ENCODE measurements at regions not wholly inside any gene's neighbourhood (a gene's known extent, or its start where the extent isn't known, plus 50 kb on each side); places are given as distances from the start of the nearest gene placed in this dataset.

DNA sequence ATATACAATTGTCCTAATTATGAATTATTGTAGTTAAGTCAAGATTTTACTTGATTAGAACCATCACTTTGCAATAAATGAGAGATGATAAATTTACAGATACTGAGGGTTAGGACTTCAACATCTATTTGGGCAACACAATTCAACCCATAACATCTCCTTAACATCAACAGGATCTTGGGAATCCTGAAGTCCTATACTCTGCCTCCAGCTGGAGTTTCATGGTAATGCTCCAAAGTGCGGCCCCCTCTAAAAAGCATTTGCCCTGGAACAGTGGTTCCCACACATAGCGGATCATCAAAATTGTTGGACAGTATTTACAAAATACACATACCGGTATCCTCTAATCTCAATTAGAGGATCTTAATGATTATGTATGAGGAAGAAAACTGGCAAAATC is 618.6 kb downstream of the CENPC start:
- DNase-seq: no peak

DNA sequence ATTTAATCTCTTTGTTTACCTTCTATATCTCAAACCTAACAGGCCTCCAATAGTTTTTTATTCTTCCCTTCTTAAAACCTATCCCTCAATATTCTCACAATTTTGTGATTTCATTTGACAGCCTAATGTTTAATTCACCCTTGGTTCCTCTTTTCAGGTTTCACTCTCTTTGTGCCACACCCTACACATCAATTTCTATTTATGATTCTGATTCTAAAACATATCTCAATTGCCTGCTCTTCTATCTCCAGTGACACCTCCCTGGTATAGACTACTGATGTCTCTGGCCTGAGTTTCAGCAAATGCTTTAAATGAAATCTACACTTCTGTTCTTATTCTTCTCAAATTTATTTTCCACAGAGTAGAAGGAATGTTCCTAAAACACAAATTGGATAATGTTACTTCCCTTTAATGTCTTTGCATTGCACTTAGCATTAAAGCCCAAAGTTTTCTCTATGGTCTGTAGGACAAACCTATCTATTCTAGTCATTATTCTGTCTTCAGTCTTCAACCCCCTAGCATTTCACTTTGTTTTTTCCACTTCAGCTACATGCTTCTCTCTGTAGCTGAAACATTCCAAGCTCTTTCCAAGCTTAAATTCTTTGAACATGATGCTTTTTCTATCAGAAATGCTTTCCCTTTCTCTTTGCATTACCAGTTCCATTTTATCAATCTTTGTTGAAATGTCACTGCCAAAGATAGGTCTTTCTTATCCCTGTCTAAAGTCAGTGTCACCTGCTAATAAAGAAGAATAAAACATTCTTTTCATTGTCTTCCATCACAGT is 622.0 kb downstream of the CENPC start:
- DNase-seq: no peak

DNA sequence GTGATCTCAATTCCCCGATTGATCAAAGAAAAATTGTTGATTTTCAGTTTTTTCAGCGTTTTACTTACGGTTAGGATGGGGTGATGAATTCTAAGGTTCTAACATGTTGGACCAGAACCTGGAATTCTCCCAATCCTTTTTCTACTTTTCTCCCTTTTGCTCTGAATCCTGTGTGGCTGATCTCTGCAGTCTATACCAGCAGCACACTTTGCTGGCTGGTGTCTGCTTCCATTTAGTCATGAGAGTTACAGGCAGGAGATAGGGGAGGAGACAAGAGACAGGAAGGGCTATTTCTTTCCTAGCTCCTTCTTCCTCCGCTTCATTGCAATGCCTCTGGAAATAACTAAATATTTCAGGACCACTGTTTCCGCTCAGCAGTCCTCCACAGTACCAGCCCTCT is 623.9 kb downstream of the CENPC start:
- no peak for DNase-seq

DNA sequence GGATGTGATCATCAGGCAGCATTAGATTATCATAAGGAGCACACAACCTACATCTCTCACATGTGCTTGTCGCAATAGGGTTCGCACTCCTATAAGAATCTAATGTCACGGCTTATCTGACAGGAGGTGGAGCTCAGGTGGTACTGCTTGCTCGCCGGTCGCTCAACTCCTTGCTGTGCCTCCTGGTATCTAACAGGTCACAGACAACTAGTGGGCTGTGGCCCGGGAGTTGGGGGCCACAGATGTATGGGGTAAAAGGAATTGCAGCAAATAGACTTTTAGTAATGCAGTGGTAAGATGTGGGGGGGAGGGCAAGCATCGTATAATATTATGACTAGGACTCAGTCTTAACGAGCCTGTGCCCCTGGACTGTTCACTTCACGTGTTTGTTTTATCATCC is 624.8 kb downstream of the CENPC start:
- DNase-seq: no peak

DNA sequence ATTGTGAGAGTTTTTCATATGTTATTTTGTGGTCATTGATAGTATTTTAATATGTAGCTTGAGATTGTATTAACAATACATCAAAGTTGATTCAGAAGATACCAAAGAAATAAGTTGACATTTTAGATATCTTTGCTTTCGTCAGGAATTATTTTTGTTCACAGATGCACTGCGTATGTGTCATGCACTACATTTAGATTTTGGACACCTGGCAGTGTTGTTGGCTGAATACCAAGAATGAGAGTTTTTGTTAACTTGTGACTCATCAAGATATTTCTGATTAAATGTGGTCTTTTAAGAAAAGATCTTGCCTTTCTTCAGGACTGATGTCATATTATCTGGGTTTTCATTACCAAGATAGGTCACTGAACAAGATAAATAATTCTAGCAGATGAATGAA is 633.4 kb downstream of the CENPC start:
- no peak for DNase-seq

DNA sequence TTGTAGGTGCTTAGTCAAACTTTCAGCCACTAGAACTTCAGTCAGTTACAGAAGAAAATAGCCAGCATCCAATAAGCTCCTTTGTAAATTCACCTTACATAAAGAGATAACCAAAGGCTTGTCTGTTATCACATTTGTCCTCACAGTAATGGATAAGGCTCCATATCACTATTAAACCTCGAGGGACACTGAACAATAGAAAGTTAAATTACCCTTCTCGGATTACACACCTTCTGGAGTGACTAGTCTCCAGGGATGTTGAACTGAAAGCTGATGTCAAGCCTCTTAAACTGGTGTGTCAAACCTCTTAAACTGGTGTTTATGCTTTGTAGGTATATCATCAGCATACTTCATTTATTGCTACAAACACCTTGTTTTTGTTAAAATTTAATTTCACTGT is 639.0 kb downstream of the CENPC start:
- no peak for DNase-seq

DNA sequence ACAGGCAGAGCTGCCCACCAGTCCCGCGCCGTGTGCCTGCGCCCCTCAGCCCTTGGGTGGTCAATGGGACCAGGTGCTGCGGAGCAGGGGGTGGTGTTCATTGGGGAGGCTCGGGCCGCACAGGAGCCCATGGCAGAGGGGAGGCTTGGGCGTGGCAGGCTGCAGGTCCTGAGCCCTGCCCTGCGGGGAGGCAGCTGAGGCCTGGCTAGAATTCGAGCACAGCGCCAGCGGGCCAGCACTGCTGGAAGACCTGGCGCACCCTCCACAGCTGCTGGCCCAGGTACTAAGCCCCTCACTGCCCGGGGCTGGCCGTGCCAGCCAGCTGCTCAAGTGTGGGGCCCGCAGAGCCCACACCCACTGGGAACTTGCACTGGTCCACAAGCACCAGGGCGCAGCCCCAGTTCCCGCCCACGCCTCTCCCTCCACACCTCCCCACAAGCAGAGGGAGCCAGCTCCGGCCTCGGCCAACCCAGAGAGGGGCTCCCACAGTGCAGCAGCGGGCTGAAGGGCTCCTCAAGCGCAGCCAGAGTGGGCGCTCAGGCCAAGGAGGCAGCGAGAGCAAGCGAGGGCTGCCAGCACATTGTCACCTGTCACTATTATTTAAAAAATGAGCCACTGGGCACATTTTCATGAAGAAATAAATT is 645.8 kb downstream of the CENPC start:
- DNase-seq: no peak

DNA sequence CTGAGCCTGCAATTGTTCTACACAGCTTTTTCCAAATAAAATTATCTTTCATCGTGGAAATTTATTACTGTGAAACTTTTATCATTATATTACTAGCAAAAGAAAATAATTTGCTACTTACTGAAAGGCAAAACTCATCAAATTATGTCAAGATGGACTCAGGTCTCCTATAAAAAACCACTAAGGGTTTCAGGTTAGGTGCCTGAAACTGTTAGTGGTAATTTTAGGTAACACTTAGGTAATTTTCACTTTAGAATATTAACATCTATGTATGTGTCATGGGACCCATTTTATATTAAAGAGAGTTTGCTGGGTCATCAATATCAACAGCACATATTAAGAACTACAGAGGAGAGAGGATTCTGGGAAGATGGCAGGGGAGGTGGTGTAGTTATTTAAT is 651.5 kb downstream of the CENPC start:
- DNase-seq: no peak

DNA sequence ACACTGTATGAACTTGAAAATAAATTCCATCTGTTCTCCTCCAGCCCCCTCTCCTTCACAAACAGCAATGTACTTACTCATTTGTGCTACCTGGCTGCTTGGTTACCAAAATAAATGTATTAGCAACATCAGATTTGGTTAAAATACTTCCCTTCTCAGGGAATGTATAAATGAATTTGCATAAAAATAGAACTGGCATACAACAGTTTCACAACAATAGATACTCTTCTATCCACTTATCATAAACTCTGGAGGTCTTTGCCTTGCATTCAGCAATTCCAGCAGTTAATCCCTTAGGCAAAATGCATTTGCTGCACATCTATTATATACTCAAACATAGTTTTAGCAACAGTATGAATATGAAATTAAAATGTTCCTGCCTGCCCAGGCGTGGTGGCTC is 658.2 kb downstream of the CENPC start:
- no peak for DNase-seq

DNA sequence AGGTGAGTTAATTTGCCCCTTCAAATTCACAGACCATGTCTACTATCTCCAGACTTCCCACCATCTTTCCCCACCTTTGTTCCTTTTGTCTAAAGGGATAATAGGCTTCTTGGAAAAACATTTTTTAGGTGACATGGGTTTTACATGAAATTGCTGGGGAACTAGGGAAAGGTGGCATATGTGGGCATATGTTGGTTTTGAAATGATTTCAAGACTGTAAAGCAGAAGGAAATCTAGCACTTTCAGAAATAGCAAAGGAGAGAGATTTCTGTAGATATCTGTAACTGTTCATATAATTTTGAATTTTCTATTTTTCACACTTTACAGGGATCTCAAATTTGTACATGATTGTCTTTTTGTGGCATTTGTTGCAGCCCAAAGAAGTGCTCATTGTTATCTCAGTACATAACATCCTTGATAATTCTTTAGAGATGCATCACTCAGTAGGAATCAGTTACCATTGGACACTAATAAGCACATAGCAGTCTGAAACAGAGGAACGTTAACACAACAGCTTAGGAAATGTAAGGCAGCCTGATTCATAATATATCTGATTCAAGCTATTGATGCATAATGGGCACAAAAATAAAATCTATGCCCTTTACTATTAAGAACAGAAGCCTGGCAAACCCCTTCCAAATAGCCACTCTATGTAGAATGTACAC is 659.7 kb downstream of the CENPC start:
- no peak for DNase-seq

DNA sequence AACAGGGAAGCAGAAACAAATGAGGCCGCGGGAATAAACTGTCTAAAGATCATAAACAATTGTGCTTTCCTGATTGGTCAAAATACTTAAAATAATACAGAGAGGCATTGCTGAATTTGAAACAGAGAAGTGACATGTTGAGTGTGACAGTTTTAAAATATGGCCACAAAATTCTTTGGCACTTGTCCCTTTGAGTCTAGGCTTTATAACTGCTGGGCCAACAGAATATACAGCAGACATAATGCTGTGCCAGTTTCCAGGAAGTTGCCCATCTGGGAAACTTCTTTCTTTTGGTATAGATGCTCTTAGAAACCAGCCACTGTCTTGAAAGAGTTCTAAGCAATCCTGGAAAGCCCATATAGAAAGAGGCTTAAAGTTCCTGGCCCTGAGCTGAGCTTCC is 668.4 kb downstream of the CENPC start:
- DNase-seq: no peak

DNA sequence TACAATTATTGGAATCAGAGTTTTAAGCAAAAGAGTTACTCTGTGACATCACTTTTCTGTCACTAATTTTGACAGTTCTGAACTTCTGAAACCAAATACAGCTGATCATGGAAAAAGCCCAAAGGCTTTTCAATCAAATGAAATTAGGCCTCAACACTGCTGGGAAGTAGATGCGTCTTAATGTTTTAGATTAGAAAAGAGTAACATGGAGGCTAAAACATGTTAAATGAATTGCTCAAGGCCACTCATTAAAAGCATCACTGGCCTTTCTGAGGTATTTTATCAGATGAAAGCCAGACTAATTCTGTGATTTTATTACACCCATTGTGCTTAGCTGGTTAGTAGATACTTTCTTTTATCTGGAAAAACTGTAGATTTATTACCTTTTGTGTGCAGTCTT is 672.6 kb downstream of the CENPC start:
- DNase-seq: no peak

DNA sequence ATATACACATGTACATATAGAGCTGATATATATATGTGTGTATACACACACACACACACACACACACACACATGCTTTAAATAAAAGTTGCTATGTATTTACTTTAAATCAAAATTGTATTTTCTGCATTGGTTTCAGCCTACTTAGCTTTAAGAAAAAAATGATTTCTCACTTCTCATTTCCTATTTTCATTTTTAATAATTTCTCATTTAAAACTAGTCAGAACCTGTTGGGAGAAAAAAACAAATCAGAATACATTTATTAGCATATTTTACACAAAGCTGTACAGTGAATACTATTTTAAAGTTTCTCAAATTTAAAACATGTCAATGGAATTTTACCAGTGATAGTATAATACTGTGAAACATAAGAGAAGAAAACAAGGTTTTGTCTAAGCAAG is 681.8 kb downstream of the CENPC start:
- DNase-seq: no peak

DNA sequence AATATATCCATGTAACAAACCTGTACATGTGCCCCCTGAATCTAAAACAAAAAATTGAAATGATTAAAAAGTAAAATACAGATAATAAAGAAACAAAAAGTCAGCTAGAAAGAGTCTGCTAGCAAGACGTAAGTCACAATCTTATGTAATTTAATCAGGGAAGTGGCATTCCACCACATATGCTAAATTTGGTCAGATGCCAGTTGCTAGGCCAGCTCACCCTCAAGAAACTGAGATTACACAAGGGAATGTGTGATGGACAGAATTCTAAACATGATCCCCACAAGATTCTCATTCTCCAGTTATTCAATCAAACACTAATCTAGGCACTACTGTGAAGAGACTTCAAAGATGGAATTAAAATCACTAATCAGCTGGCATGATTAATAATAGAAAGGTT is 689.3 kb downstream of the CENPC start:
- no peak for DNase-seq

DNA sequence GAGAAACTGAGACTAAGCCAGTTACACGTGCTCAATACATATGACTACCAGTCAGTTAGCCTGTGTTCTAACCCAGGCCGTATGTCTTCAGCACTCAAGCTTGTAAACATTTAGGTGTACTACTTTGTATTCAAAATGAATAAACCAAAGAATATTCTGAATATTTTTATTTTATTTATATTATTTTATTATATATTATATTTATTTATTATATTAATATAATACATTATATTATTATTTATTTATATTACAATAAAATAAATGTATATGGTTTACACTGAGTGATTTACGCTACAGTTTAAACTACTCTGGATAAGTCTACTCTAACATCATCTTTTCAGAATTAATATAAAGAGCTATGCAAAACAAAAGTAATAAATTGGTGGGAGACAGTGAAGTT is 691.5 kb downstream of the CENPC start:
- DNase-seq: no peak

DNA sequence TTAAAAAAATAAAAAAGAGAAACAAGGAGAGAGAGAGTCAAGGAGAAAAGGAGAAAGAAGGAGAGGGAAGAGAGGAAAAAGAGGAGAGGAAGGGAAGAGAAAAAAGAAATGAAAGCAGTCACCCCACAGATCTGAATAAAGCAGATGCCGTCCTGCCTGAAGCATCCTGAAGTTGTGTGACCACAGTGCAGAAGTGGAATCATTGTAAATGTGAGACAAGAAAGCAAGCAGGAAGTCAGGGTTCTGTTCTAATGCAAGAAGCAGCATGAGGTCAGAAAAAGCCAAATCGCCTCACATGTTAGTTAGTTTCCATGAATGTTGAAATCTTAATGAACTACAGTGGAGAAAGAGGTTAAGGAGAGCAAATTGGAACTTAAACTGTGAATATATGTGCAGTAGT is 692.5 kb downstream of the CENPC start:
- DNase-seq: no peak

DNA sequence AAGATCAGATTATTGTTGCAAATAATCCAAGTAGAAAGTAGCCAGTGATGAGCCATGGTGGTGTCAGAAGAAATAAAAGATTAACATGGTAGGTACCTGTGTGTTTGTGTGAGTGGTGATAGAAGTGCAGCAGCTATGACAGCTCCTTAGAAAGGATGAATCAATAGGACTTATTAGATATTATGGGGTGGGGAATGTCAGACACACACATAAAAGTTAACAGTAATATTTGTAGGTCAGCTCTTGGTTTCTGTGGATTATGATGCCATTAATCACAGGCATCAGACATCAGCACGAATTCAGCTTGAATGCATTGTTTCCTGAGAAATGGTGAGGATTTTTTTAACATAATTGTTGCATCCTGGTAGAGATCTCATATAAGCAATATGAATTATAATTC is 695.7 kb downstream of the CENPC start:
- no peak for DNase-seq

DNA sequence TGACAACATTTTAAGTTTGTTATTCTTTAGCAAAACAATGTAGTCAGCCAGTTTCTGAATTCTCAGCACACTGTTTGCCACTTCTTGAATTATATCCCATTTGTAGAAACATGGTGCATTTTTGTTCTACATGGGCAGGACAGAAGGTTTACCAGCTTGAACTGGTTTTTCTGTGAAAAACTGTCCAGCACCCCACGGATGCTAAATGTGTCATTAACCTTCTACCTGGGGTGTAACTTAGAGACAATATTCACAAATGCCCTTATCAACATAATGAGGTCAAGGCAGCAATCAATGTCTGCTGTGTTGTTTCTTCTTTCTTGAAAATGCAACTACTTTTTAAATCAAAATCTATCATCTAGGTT is 702.6 kb downstream of the CENPC start:
- DNase-seq: no peak

DNA sequence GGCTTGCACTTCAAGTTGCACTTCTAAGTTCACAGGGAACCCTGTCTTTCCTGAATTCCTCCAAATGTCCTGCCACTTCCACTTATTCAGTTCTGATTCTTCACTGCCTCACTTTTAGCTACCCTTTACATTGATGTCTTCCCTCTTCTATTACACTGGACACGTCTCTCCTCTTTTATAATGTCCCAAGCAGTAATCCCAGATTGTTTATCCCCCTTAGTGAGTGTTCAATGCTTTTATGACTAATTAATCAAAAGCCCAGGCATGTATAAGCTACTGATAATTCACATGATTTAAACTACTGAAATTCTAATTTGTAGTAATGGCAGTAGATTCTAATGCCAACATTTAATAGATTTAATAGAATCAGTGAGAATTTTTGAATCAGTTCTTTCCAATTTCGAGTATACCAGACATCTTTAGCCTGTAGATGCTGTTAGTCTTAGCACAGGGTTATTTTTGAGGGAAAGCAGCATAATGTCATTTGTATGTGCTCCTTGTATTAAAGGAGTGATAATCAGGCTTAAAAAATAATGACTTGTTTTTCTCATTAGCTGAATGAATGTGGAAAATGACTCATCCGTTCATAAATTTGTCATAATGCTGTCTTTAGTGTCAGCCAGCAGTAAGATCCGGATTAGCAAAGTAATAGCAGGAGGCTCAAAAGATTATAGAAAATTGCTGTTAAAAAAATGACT is 703.1 kb downstream of the CENPC start:
- no peak for DNase-seq

DNA sequence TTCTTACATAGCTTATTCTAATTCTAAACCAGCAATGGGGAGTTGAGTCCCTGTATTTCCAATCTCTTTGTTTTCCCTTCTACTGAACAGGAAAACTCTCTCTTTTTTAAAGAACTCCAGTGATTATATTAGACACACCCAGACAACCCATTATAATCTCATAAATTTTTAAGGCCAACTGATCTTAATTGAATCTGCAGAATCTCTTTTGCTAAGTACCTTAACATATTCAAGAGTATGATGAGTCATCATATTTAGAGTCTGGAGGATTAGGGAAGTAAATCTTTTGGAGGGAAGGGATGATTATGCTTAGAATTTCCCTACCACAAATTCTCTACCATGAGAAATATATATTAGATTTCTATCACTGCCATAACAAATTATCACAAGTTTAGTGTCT is 705.1 kb downstream of the CENPC start:
- DNase-seq: no peak

DNA sequence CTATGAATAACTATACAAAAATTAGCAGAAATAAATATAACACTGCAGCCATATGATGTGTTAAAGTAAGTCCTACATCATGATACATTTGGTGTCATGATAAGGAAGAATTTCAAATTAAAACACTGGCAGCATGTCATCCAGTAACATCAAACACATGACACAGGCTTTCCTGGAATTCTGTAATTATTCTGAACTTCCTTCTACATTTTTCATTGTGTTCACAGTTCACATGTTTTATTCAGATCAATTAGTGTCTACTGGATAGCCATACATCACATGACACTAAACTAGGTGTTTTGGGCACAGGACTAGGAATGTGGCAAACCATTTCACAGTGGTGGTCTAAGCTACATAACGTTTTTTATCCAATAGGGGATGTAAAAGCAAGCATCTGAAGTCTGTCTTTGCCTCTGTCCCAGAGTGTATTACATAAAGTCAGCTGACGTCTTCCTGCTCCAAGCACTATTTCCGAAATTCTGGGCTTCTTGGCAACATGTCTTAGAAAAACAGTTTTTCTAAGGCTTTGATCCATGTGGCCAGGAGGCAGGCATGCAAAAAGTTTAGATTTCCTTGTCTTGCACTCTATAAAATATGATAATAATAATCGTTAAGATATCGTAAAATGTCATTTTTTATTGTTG is 707.9 kb downstream of the CENPC start:
- peak; percentile 5 for DNase-seq

DNA sequence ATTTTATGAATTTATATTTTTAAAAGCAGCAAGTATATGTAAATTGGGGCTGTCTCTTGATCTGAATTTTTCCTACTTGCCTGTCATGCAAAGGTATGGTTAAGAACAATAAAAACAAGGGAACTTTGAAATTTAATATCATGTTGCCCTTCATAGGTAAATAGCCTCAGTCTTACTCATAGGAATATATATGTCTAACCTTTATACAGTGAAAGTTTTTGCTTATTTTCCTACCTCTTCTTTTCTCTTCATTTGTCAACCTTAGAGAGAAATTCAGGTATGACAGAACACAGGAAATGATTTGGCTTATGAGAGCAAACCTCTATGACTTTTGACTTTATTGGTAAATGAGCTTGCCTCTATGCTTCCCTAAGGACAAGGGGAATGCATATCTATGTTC is 716.0 kb downstream of the CENPC start:
- no peak for DNase-seq

DNA sequence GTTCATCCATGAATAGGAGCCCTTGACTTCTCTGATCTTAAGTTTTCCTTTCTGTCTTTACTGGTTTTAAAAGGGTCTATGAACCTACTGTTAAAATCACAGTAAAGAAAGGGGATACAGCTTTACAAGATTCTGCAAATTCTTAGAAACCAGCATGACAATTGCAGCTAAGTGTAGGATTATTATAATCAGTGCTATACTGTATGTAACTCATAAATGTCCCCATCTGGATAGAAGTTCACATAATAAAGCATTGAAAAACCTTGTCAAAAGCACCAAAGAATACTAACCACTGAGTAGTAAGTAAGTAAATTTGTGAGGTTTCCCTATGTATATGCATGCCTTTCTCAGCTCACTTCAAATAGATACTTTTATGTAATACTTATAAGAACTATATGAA is 724.6 kb downstream of the CENPC start:
- DNase-seq: no peak

All from right kidney (tissue), 1 donor.